Fibroblast of skin of left quadriceps (primary cell): ENCODE measurements at regions not wholly inside any gene's neighbourhood (a gene's known extent, or its start where the extent isn't known, plus 50 kb on each side); places are given as distances from the start of the nearest gene placed in this dataset.
A peak's percentile ranks its signal among the peaks of the same experiment; 100 is the strongest.

Source experiments
- DNase-seq, 2 experiments: peaks; one replicate each; pipeline ENCODE4 v3.0.0-alpha.2; 2013; ENCODE audit warnings: low read depth in 2 of 2

GRCh38 chr6:77979204-77979603 is 326.4 kb downstream of the MEI4 start:
- DNase-seq: no peak

GRCh38 chr6:77986380-77987034 is 333.7 kb downstream of the MEI4 start:
- no peak for DNase-seq

GRCh38 chr6:77987035-77987384 is 334.2 kb downstream of the MEI4 start:
- no peak for DNase-seq

GRCh38 chr6:78010130-78010529 is 357.3 kb downstream of the MEI4 start:
- DNase-seq: no peak

- DNase-seq: no peak
These were observed 367.7 kb downstream of the MEI4 start for GRCh38 chr6:78020586-78020985.

- no peak for DNase-seq
These were observed 372.7 kb downstream of the MEI4 start for GRCh38 chr6:78025502-78025901.

- no peak for DNase-seq
These were observed 378.4 kb downstream of the MEI4 start for GRCh38 chr6:78031228-78031627.

GRCh38 chr6:78059171-78059570 is 406.3 kb downstream of the MEI4 start:
- DNase-seq: no peak

- no peak for DNase-seq
These were observed 410.2 kb downstream of the MEI4 start for GRCh38 chr6:78062993-78063392.

GRCh38 chr6:78076371-78076770 is 423.5 kb downstream of the MEI4 start:
- no peak for DNase-seq

- DNase-seq: peak in 1 of 2 experiments; percentile 3
These were observed 436.7 kb downstream of the MEI4 start for GRCh38 chr6:78089531-78089930.

GRCh38 chr6:78093906-78094305 is 441.1 kb downstream of the MEI4 start:
- DNase-seq: no peak

GRCh38 chr6:78101387-78101786 is 448.5 kb downstream of the MEI4 start:
- no peak for DNase-seq

- no peak for DNase-seq
These were observed 457.8 kb downstream of the MEI4 start for GRCh38 chr6:78110641-78111040.

GRCh38 chr6:78117966-78118365 is 465.1 kb downstream of the MEI4 start:
- DNase-seq: no peak

- DNase-seq: no peak
These were observed 478.7 kb downstream of the MEI4 start for GRCh38 chr6:78131521-78131920.

- DNase-seq: no peak
These were observed 480.0 kb downstream of the MEI4 start for GRCh38 chr6:78132671-78133410.

- no peak for DNase-seq
These were observed 497.6 kb downstream of the MEI4 start for GRCh38 chr6:78150425-78150824.

GRCh38 chr6:78153976-78154375 is 501.1 kb downstream of the MEI4 start:
- no peak for DNase-seq

GRCh38 chr6:78157606-78158005 is 504.8 kb downstream of the MEI4 start:
- DNase-seq: no peak

GRCh38 chr6:78188891-78189290 is 536.1 kb downstream of the MEI4 start:
- no peak for DNase-seq

GRCh38 chr6:78192057-78192456 is 539.2 kb downstream of the MEI4 start:
- no peak for DNase-seq

GRCh38 chr6:78199044-78199443 is 546.2 kb downstream of the MEI4 start:
- DNase-seq: peak in 1 of 2 experiments; percentile 6

- no peak for DNase-seq
These were observed 569.4 kb downstream of the MEI4 start for GRCh38 chr6:78222226-78222625.
